K562 (cell line): ENCODE measurements at regions not wholly inside any gene's neighbourhood (a gene's known extent, or its start where the extent isn't known, plus 50 kb on each side); places are given as distances from the start of the nearest gene placed in this dataset.

ENCODE experiments used
- ATAC-seq: fragments of 200-7000 bp; cut with Tn5 transposase; 3 replicates; pipeline ENCODE4 v1.9.1; 2020; ENCODE audit warnings: moderate library complexity
- BruUV-seq: library from RNA; stranded (reverse); fragments of 400-500 nt; replicated peaks from 2 replicates; lab custom pipeline; 2021; lab: Mats Ljungman, UMichigan
- CTCF ChIA-PET: fragments of 300-600 bp; formaldehyde crosslinking; extraction: SDS; loops from one replicate; lab custom pipeline; 2021; ENCODE audit warnings: low intra/inter-chr PET ratio; lab: Yijun Ruan, JAX
- POLR2A ChIA-PET: fragments of 300-600, 350-650 bp; sonication (Branson Sonifier 250); formaldehyde crosslinking; extraction: SDS; loops from one replicate; lab custom pipeline; 2021; ENCODE audit warnings: antibody characterized with exemption, inconsistent platforms; lab: Yijun Ruan, JAX
- DNase-seq, 4 experiments: peaks; one replicate each; pipeline versions ENCODE4 v3.0.0 to v3.0.0-alpha.2; 2011 to 2018; ENCODE audit warnings: low spot score in 3 of 4, mixed read lengths in 3 of 4; ENCODE audit errors: extremely low read depth in 1 of 4
- FAIRE-seq: peaks from 2 replicates; lab custom pipeline; 2011; peaks lifted over from hg19 to GRCh38; lab: Jason Lieb, UNC
- H2AFZ ChIP-seq: 2 replicates; pipeline ENCODE4 v1.6.0; 2011; ENCODE audit warnings: low read depth, low read length, control low read depth, inconsistent platforms
- H3K27ac ChIP-seq: fragments of 200-600 bp; 3 replicates; pipeline ENCODE4 v1.8.0; 2011; ENCODE audit warnings: low read depth, mild to moderate bottlenecking, control low read depth, inconsistent platforms, low read length, moderate library complexity, mixed read lengths; ENCODE audit errors: extremely low read depth
- H3K27me3 ChIP-seq, 2 experiments: fragments of 300-600 bp in 1 of 2; 2 replicates in 1 of 2; 3 replicates in 1 of 2; pipeline versions ENCODE4 v1.6.0 to v1.8.0; 2011; ENCODE audit warnings: inconsistent platforms in 2 of 2, low read length in 2 of 2, mild to moderate bottlenecking in 1 of 2, mixed read lengths in 1 of 2, moderate library complexity in 1 of 2; ENCODE audit not compliant: control insufficient read depth in 2 of 2, insufficient read depth in 2 of 2
- H3K36me3 ChIP-seq: fragments of 300-600 bp; 3 replicates; pipeline ENCODE4 v1.8.0; 2011; ENCODE audit warnings: mild to moderate bottlenecking, low read length, inconsistent platforms; ENCODE audit not compliant: control insufficient read depth, insufficient read depth
- H3K4me1 ChIP-seq, 2 experiments: fragments of 200-600 bp in 1 of 2; replicated peaks in 1 of 2; 2 replicates in 1 of 2; 3 replicates in 1 of 2; pipeline versions ENCODE4 v1.5.1 to v1.8.0; 2011; ENCODE audit warnings: inconsistent platforms in 2 of 2, low read length in 2 of 2, mild to moderate bottlenecking in 1 of 2, mixed read lengths in 1 of 2, moderate library complexity in 1 of 2; ENCODE audit not compliant: control insufficient read depth in 2 of 2, insufficient read depth in 2 of 2
- H3K4me2 ChIP-seq: 2 replicates; pipeline ENCODE4 v1.6.1; 2011; ENCODE audit warnings: low read length, control low read depth, inconsistent platforms, mixed read lengths; ENCODE audit not compliant: insufficient read depth
- H3K4me3 ChIP-seq: fragments of 200-600 bp; sonication (generic), shearing (Covaris generic); 2 replicates; pipeline ENCODE4 v1.5.1; 2016; ENCODE audit warnings: control low read depth, inconsistent platforms
- H3K79me2 ChIP-seq: fragments of 200-600 bp; 3 replicates; pipeline ENCODE4 v1.8.0; 2011; ENCODE audit warnings: low read length, inconsistent platforms; ENCODE audit not compliant: control insufficient read depth, insufficient read depth
- H3K9ac ChIP-seq, 2 experiments: 2 replicates each; pipeline versions ENCODE4 v1.6.0 to v1.6.1; 2011; ENCODE audit warnings: low read depth in 2 of 2, low read length in 2 of 2, control low read depth in 1 of 2, inconsistent platforms in 1 of 2, mild to moderate bottlenecking in 1 of 2, mixed read lengths in 1 of 2; ENCODE audit not compliant: insufficient read depth in 1 of 2
- H3K9me1 ChIP-seq: one replicate; pipeline ENCODE4 v1.6.0; 2011; ENCODE audit warnings: inconsistent platforms, mild to moderate bottlenecking, low read length, moderate library complexity; ENCODE audit not compliant: control insufficient read depth, insufficient read depth
- H3K9me3 ChIP-seq: replicated peaks from 2 replicates; pipeline ENCODE4 v1.5.1; 2011; ENCODE audit warnings: low read depth, low read length, inconsistent platforms; ENCODE audit not compliant: control insufficient read depth, insufficient read depth
- H4K20me1 ChIP-seq: replicated peaks from 2 replicates; pipeline ENCODE4 v1.6.1; 2011; ENCODE audit warnings: low read length, inconsistent platforms, mixed read lengths; ENCODE audit not compliant: control insufficient read depth, insufficient read depth
- COPS2 ChIP-seq: fragments of 450-650 bp; conservative IDR thresholded peaks from 2 replicates; pipeline ENCODE4 v1.6.1; 2016; ENCODE audit warnings: mild to moderate bottlenecking, moderate library complexity
- DIDO1 ChIP-seq: fragments of 450-650 bp; IDR thresholded peaks from 2 replicates; pipeline ENCODE4 v1.6.1; 2016; ENCODE audit warnings: low read depth, missing biosample characterization, missing genetic modification characterization
- KDM1A ChIP-seq, 2 experiments: fragments of 450-650 bp; IDR thresholded peaks; 2 replicates each; pipeline ENCODE4 v1.6.1; 2016; ENCODE audit warnings: mild to moderate bottlenecking in 2 of 2
- MGA ChIP-seq: fragments of 450-650 bp; IDR thresholded peaks from 2 replicates; pipeline ENCODE4 v1.6.1; 2016; ENCODE audit warnings: mild to moderate bottlenecking, moderate library complexity
- NCOR1 ChIP-seq: fragments of 450-650 bp; IDR thresholded peaks from 2 replicates; pipeline ENCODE4 v1.6.1; 2016; ENCODE audit warnings: mild to moderate bottlenecking, moderate library complexity
- ZFPM2 ChIP-seq: fragments of 250-450 bp; sonication (Bioruptor Pico); IDR thresholded peaks from 2 replicates; pipeline ENCODE4 v1.5.1; 2022; ENCODE audit warnings: mild to moderate bottlenecking
- ZKSCAN8 ChIP-seq: fragments of 200-800 bp; sonication (Bioruptor generic); IDR thresholded peaks from 2 replicates; pipeline ENCODE4 v1.6.1; 2016; ENCODE audit warnings: missing genetic modification characterization, missing compliant biosample characterization
- ZNF175 ChIP-seq: fragments of 200-800 bp; sonication (Bioruptor generic); IDR thresholded peaks from 2 replicates; pipeline ENCODE4 v1.6.1; 2016; ENCODE audit warnings: low read depth, mild to moderate bottlenecking, missing genetic modification characterization, missing compliant biosample characterization
- ZNF586 ChIP-seq: fragments of 450-650 bp; formaldehyde crosslinking; conservative IDR thresholded peaks from 2 replicates; pipeline ENCODE4 v1.4.0; 2020; ENCODE audit warnings: mild to moderate bottlenecking, moderate library complexity
- WGBS: fragments of 100-300 bp; shearing (Covaris generic); methylation state at CpG from one replicate; pipeline ENCODE4 v1.1.6; 2016; ENCODE audit warnings: low coverage, mixed read lengths; ENCODE audit not compliant: insufficient coverage; ENCODE audit errors: missing lambda C conversion rate; 5-methylcytosine and 5-hydroxymethylcytosine counted together
- in situ Hi-C: fragments of 300-500 bp; cut with MboI; formaldehyde crosslinking; loops from 4 replicates; pipeline ENCODE4 v1.15.0; 2018; ENCODE audit warnings: inconsistent platforms, mixed read lengths
- intact Hi-C: fragments of 100-400 bp; cut with micrococcal nuclease; formaldehyde crosslinking; loops from 2 replicates; pipeline ENCODE4 v1.14.2; 2022
- TF ChIP-seq, protein P1 (sequence below): fragments of 250-450 bp; sonication (Bioruptor Pico); IDR thresholded peaks from 2 replicates; pipeline ENCODE4 v1.4.0; 2020

DNA sequence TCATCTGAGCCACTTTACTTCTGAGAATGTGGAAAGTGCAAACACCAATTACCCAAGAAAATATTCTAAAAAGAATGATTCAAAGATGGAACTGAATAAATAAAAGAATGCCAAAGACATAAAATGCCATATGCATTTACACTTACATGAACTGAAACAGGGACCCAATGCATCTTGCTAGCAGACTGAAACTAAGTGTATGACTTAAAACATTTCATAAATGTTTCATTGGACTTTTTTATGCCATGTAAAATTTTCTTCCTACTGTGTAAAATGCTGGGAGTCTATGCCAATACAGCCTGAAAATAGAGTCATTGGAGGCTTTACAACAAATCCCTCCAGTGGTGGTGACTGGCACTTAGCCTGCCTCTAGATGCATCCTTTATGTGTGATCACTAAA lies 735.1 kb upstream of the CCDC54 start (continued):
- no peak for TF ChIP-seq NCOR1
- no peak for TF ChIP-seq COPS2
- no peak for TF ChIP-seq ZNF586 (CRISPR knock-in tag)

DNA sequence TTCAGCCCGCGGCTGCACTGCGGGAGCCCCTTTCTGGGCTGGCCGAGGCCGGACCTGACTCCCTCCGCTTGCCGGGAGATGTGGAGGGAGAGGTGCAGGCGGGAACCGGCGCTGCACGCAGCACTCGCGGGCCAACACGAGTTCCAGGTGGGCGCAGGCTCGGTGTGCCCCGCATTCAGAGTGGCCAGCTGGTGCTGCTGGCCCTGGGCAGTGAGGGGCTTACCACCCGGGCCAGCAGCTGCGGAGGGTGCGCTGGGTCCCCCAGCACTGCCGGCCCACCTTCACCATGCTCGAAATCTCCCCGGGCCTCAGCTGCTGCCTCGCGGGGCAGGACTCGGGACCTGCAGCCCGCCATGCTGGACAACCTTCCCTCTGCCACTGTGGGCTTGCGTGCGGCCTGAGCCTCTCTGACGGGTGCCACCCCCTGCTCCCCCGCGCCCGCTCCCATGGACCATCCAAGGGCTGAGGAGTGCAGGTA lies 733.5 kb upstream of the CCDC54 start:
- intact Hi-C loops (no loop called here), in situ Hi-C loops (no loop called here)
- no peaks in the 10 kb centered on the region; a peak in 1 of 5 replicates for H3K4me1 ChIP-seq
- ATAC-seq = no peak
- no peaks in the 10 kb centered on the region for H3K79me2 ChIP-seq
- POLR2A ChIA-PET = no interaction called here
- H3K4me2 ChIP-seq = no peak overlapping the region
- no peak overlapping the region for H3K9ac ChIP-seq
- H3K27ac ChIP-seq = no peak overlapping the region
- H3K9me3 ChIP-seq = no peaks in the 10 kb centered on the region
- 0% methylated on average over 4 of the region's 33 CpGs for WGBS
- CTCF ChIA-PET = no interaction called here
- H3K4me3 ChIP-seq = no peak overlapping the region
- H4K20me1 ChIP-seq = no peaks in the 10 kb centered on the region
- no peak for FAIRE-seq
- no peaks in the 10 kb centered on the region for H3K9me1 ChIP-seq
- no TSS peak for BruUV-seq
- no peaks in the 10 kb centered on the region for H3K27me3 ChIP-seq
- no peak overlapping the region for H2AFZ ChIP-seq
- DNase-seq = no peak
- no peaks in the 10 kb centered on the region for H3K36me3 ChIP-seq
- no peak for TF ChIP-seq ZFPM2 (CRISPR knock-in tag)
- TF ChIP-seq ZNF175 = no peak
- no peak for TF ChIP-seq ZKSCAN8 (CRISPR knock-in tag)
- TF ChIP-seq DIDO1 (tag) = no peak
- TF ChIP-seq, protein P1, sequence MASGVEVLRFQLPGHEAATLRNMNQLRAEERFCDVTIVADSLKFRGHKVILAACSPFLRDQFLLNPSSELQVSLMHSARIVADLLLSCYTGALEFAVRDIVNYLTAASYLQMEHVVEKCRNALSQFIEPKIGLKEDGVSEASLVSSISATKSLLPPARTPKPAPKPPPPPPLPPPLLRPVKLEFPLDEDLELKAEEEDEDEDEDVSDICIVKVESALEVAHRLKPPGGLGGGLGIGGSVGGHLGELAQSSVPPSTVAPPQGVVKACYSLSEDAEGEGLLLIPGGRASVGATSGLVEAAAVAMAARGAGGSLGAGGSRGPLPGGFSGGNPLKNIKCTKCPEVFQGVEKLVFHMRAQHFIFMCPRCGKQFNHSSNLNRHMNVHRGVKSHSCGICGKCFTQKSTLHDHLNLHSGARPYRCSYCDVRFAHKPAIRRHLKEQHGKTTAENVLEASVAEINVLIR (CRISPR knock-in tag) = no peak
- TF ChIP-seq MGA = no peak
- TF ChIP-seq KDM1A (IDR thresholded peaks at IDR 0.05) = no peak
